ENCODE measurements at regions not wholly inside any gene's neighbourhood (a gene's known extent, or its start where the extent isn't known, plus 50 kb on each side); places are given as distances from the start of the nearest gene placed in this dataset.
A peak's percentile ranks its signal among the peaks of the same experiment; 100 is the strongest.

DNA sequence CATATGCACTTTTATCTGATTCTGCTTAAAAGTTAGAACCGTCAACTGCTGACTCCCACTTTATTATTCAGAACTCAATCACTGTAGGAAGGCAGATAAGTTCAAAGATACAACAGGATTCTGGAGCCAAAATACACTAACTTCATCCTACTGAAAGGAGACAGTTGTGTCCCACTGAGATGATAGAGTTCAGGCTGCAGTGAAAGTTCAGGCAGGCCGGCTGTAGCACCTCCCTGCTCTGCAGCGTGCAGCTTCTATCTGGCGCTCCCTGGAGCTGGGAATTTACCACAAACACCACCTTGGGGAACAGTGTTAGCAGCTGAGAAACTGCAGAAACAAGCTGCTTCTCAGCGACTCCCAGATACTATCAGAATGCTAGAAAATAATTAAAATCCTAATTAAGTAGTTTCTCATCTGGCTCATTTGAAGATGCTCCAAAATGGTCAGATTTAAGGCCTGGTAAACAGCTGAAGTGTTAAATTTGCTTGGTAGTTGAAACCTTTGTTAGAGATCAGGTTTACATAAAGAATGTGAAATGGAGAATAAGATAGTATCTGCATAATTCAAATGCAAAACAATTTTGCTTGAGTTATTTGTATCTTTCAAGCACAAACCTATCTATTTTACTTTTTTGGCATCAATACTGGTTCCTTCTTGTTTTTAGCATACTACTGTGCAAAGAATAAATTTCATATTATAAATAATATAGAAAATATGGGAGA is 52.3 kb upstream of the CNTLN start:
- no peak overlapping the region for H3K4me3 ChIP-seq (ENCODE audit: extremely low read depth in 1 of 4, insufficient read depth in 2 of 4, low read depth in 3 of 4, low read length in 4 of 4)
- no peak overlapping the region for H2BK12ac ChIP-seq (ENCODE audit: low read depth, low read length)
- no peaks in the 10 kb centered on the region for H3K9me3 ChIP-seq (ENCODE audit: insufficient read depth in 2 of 2, low read depth in 1 of 2, low read length in 1 of 2)
- no peak overlapping the region for H3K18ac ChIP-seq (ENCODE audit: extremely low read depth, low read length)
- no peak overlapping the region for H3K4ac ChIP-seq (replicated peaks; ENCODE audit: insufficient read length, low read depth, low read length)
- H2AK5ac ChIP-seq (ENCODE audit: low read depth, low read length), result no peak overlapping the region
- POLR2A ChIA-PET (ENCODE audit: partially characterized antibody), result no interaction called here
- H3K23ac ChIP-seq (ENCODE audit: insufficient read length), result no peak overlapping the region
- no peak overlapping the region for H3K56ac ChIP-seq (replicated peaks; ENCODE audit: insufficient read length, low read depth, low read length)
- H4K8ac ChIP-seq (ENCODE audit: extremely low read depth, insufficient read depth, low read length), result no peak overlapping the region
- peak; percentile 94 for FAIRE-seq
- no peak overlapping the region for H2BK20ac ChIP-seq (ENCODE audit: low read length)
- peak overlapping the region; percentile 86; the same call in 1 of the 2 replicates for H2AFZ ChIP-seq (ENCODE audit: low read length)
- peaks cover 1 to 6% (median 4%) of the 10 kb centered on the region in 4 experiments; a peak in 3 of 7 replicates for H3K4me1 ChIP-seq (replicated peaks in 1 of 4; ENCODE audit: control insufficient read depth in 3 of 4, insufficient read depth in 4 of 4, low read length in 3 of 4)
- no peaks in the 10 kb centered on the region for H3K23me2 ChIP-seq (ENCODE audit: low read depth, low read length)
- no peak overlapping the region for H2BK5ac ChIP-seq (ENCODE audit: low read depth, low read length)
- H4K5ac ChIP-seq (ENCODE audit: insufficient read length, low read depth, low read length), result no peak overlapping the region
- TF ChIP-seq RAD21 (IDR thresholded peaks at IDR 0.05 in 1 of 2, conservative IDR thresholded peaks at IDR 0.05 in 1 of 2; ENCODE audit: low read depth in 2 of 2, low read length in 2 of 2) (peak; percentile 49 to 53), ATF2 (IDR thresholded peaks at IDR 0.05; ENCODE audit: low read length) (no peak), TEAD4 (IDR thresholded peaks at IDR 0.05; ENCODE audit: low read depth, low read length) (peak; percentile 83), BRCA1 (IDR thresholded peaks at IDR 0.05; ENCODE audit: low read depth, low read length) (no peak)
- TF ChIP-seq, protein P1, sequence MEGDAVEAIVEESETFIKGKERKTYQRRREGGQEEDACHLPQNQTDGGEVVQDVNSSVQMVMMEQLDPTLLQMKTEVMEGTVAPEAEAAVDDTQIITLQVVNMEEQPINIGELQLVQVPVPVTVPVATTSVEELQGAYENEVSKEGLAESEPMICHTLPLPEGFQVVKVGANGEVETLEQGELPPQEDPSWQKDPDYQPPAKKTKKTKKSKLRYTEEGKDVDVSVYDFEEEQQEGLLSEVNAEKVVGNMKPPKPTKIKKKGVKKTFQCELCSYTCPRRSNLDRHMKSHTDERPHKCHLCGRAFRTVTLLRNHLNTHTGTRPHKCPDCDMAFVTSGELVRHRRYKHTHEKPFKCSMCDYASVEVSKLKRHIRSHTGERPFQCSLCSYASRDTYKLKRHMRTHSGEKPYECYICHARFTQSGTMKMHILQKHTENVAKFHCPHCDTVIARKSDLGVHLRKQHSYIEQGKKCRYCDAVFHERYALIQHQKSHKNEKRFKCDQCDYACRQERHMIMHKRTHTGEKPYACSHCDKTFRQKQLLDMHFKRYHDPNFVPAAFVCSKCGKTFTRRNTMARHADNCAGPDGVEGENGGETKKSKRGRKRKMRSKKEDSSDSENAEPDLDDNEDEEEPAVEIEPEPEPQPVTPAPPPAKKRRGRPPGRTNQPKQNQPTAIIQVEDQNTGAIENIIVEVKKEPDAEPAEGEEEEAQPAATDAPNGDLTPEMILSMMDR (IDR thresholded peaks at IDR 0.05; ENCODE audit: control extremely low read depth in 1 of 3, insufficient read depth in 1 of 3, low read depth in 1 of 3, low read length in 3 of 3), result peak in 2 of 3 experiments; percentile 19 to 41; a peak in 2 of 4 replicates
- H3K27me3 ChIP-seq (replicated peaks in 1 of 4; ENCODE audit: control insufficient read depth in 3 of 4, extremely low read depth in 1 of 4, insufficient read depth in 3 of 4, low read length in 3 of 4), result no peaks in the 10 kb centered on the region
- WGBS, 2 experiments (ENCODE audit: extremely low coverage in 1 of 2, insufficient coverage in 1 of 2, insufficient read length in 1 of 2, insufficient replicate concordance in 2 of 2, low coverage in 1 of 2, low lambda C conversion rate in 2 of 2, missing lambda C conversion rate in 1 of 2), result 36% methylated on average over 5 of the region's 5 CpGs; no CpG with 5 or more reads in 1 of the 2 experiments
- no peak overlapping the region for H2BK120ac ChIP-seq (replicated peaks; ENCODE audit: low read depth, low read length)
- no peak overlapping the region for H4K91ac ChIP-seq (replicated peaks; ENCODE audit: insufficient read length, low read length)
- no peak overlapping the region for H2BK15ac ChIP-seq (ENCODE audit: low read length)
- no peak overlapping the region; a peak in 1 of 4 replicates for H3K4me2 ChIP-seq (ENCODE audit: insufficient read depth in 1 of 2, low read depth in 2 of 2, low read length in 2 of 2)
- H3K27ac ChIP-seq (ENCODE audit: low read depth, low read length), result no peak overlapping the region
- H3K79me1 ChIP-seq (ENCODE audit: low read depth, low read length), result no peaks in the 10 kb centered on the region
- peak; percentile 27 to 55 for DNase-seq (ENCODE audit: low read depth in 1 of 2, low spot score in 2 of 2)
- H3K14ac ChIP-seq (ENCODE audit: insufficient read length), result no peak overlapping the region
- H3K36me3 ChIP-seq (ENCODE audit: control insufficient read depth in 2 of 4, insufficient read depth in 4 of 4, low read length in 3 of 4), result no peaks in the 10 kb centered on the region
- CTCF ChIA-PET (ENCODE audit: partially characterized antibody), result interaction anchor here (0.9 to 1.1 kb wide), 4 partner anchors 19 to 48 kb away, joined by 3 to 4 read pairs (median 4); no protein-coding TSS in a partner anchor
- H3K79me2 ChIP-seq (ENCODE audit: control insufficient read depth in 1 of 2, insufficient read depth in 2 of 2, low read length in 2 of 2), result no peaks in the 10 kb centered on the region
- no peaks in the 10 kb centered on the region for H4K20me1 ChIP-seq (replicated peaks in 1 of 2; ENCODE audit: control insufficient read depth in 1 of 2, insufficient read depth in 2 of 2, low read length in 2 of 2)
- no peak overlapping the region; a peak in 1 of 7 replicates for H3K9ac ChIP-seq (replicated peaks in 1 of 4; ENCODE audit: extremely low read depth in 1 of 4, low read depth in 3 of 4, low read length in 3 of 4)

Data from H1 (cell line).